Panc1 (cell line): ENCODE measurements at regions not wholly inside any gene's neighbourhood (a gene's known extent, or its start where the extent isn't known, plus 50 kb on each side); places are given as distances from the start of the nearest gene placed in this dataset.

ENCODE experiments used
- CTCF ChIP-seq: fragments of 450-650 bp; IDR thresholded peaks from 2 replicates; pipeline ENCODE4 v1.5.1; 2017; ENCODE audit warnings: mild to moderate bottlenecking
- TF ChIP-seq, protein P1 (sequence below), 2 experiments: IDR thresholded peaks; 2 replicates each; pipeline ENCODE4 v1.6.1; 2011 to 2012; ENCODE audit warnings: low read depth in 2 of 2, control low read depth in 1 of 2, low read length in 1 of 2, mild to moderate bottlenecking in 1 of 2, moderate library complexity in 1 of 2; ENCODE audit not compliant: insufficient read depth in 1 of 2

GRCh38 chr20:55777641-55778040 is 227.7 kb downstream of the CBLN4 start:
- TF ChIP-seq CTCF: no peak
- TF ChIP-seq, protein P1, sequence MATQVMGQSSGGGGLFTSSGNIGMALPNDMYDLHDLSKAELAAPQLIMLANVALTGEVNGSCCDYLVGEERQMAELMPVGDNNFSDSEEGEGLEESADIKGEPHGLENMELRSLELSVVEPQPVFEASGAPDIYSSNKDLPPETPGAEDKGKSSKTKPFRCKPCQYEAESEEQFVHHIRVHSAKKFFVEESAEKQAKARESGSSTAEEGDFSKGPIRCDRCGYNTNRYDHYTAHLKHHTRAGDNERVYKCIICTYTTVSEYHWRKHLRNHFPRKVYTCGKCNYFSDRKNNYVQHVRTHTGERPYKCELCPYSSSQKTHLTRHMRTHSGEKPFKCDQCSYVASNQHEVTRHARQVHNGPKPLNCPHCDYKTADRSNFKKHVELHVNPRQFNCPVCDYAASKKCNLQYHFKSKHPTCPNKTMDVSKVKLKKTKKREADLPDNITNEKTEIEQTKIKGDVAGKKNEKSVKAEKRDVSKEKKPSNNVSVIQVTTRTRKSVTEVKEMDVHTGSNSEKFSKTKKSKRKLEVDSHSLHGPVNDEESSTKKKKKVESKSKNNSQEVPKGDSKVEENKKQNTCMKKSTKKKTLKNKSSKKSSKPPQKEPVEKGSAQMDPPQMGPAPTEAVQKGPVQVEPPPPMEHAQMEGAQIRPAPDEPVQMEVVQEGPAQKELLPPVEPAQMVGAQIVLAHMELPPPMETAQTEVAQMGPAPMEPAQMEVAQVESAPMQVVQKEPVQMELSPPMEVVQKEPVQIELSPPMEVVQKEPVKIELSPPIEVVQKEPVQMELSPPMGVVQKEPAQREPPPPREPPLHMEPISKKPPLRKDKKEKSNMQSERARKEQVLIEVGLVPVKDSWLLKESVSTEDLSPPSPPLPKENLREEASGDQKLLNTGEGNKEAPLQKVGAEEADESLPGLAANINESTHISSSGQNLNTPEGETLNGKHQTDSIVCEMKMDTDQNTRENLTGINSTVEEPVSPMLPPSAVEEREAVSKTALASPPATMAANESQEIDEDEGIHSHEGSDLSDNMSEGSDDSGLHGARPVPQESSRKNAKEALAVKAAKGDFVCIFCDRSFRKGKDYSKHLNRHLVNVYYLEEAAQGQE (IDR thresholded peaks at IDR 0.05; ENCODE audit: insufficient read depth in 1 of 2, low read depth in 2 of 2, low read length in 1 of 2): no peak
